GM12865 (cell line): ENCODE measurements at regions not wholly inside any gene's neighbourhood (a gene's known extent, or its start where the extent isn't known, plus 50 kb on each side); places are given as distances from the start of the nearest gene placed in this dataset.
"Not testable (repeated sequence)": the region's sequence is repeated elsewhere in the genome, so short reads cannot be mapped to it uniquely, and the experiment has no call there.

ENCODE experiments used
- DNase-seq: peaks from one replicate; pipeline ENCODE4 v3.0.0; 2010; ENCODE audit warnings: low read depth
- H3K4me3 ChIP-seq: 2 replicates; pipeline ENCODE4 v1.5.1; 2011; ENCODE audit warnings: mild to moderate bottlenecking, low read depth, low read length, control low read depth
- CTCF ChIP-seq: IDR thresholded peaks from 2 replicates; pipeline ENCODE4 v1.5.1; 2011; ENCODE audit warnings: low read length, control low read depth, low read depth, inconsistent platforms; ENCODE audit not compliant: insufficient read depth; ENCODE audit errors: missing control alignments

DNA sequence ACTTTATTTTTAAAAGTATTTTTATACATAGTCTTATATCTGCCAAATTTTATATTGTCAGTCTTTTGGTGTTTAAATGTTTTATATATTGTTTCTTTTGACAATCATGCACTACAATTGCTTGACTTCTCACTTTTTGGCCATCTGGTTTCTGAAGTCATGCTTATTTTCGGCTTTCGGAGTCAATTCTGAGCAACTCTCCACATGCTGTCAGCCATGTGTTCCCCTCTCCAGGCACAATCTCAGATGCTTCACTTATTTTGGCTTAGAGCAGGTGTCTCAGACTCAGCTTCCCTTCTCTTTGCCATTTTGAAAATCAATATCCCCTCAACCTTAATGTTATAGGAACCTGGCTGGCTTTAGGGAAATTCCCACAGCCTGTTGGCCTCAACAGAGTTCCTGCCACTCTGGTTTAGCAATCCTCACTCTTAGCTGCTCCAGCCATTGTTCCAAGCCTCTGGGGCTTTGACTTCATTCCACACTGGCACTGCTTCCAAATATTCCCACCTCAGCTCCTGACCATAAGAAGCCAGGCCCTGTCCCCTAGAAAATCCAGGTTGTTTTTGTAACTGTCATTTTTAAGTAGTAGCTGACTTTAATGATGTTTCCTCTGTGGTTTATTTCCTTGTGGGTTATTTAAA is 125.5 kb upstream of the FAR2 start:
- H3K4me3 ChIP-seq, result no peak overlapping the region
- TF ChIP-seq CTCF, result no peak
- DNase-seq, result no peak

DNA sequence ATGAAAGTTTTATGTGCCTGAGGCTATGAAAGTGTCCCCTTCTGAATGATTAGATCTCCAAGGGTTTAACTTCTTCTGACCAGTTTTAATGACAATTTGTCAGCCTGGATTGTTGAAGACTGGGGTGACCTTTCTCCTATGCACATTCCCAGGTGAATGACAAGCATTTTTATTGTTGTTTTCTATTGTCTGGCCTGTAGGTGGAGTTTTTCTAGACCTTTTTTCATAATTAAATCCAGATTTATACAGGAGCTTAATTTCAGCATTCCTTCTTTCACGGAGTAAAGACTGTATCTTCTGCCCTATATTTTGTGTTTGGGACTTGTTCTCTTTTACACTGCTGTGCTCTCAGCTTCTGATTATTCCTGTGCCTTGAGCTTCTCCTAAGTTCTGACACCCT is 125.0 kb upstream of the FAR2 start:
- no peak overlapping the region for H3K4me3 ChIP-seq
- TF ChIP-seq CTCF, result peak; percentile 5
- DNase-seq, result no peak

GRCh38 chr12:29025937-29026336 is 123.1 kb upstream of the FAR2 start:
- no peak overlapping the region for H3K4me3 ChIP-seq
- TF ChIP-seq CTCF, result no peak

DNA sequence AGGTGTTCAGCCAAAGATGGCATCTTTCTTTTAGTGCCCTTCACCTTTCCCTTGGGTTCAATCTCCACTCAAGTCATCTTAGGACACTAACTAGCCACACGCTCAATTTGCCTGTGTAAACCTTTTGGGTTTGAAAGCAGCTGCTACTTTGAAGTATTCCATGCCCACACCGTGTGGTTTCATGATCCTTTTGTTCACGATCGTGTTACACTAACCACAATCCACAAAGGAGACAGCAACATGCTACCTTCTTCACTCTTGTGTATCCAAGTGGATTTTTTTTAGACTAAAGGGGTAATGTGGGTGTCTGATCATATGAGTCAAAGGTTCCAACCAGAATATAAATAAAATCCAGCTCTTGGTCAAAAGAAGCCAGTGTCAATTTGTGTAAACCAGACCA is 122.7 kb upstream of the FAR2 start:
- TF ChIP-seq CTCF, result no peak
- no peak for DNase-seq
- no peak overlapping the region for H3K4me3 ChIP-seq

More at GRCh38 chr12:29025937-29026336, 123.1 kb upstream of the FAR2 start:
- no peak for DNase-seq

- not testable (repeated sequence) for H3K4me3 ChIP-seq, DNase-seq
Observed at GRCh38 chr12:29029484-29029883, 119.6 kb upstream of the FAR2 start.

DNA sequence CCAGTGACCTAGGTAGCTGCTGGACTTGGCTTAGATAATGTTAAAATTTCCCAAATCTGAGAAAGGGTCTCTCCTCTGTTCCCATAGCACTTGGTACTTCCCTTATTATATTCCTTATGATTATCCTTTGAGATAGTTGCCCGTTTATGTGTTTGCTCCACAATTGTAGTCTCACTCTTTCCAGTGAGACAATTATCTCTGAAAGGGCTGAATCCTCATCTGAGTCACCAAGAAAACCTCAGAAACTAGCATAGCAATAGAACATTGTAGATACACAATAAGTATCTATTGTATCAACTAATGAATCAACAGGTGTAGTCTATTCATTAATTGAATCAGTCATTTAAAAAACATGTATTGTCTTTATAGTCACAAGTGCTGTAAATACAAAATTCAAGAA is 119.1 kb upstream of the FAR2 start:
- TF ChIP-seq CTCF, result no peak
- no peak overlapping the region for H3K4me3 ChIP-seq
- DNase-seq, result no peak

GRCh38 chr12:29032446-29032845 is 116.6 kb upstream of the FAR2 start:
- TF ChIP-seq CTCF, result no peak
- H3K4me3 ChIP-seq, result no peak overlapping the region
- DNase-seq, result no peak
